GM12878 (cell line): ENCODE measurements at regions not wholly inside any gene's neighbourhood (a gene's known extent, or its start where the extent isn't known, plus 50 kb on each side); places are given as distances from the start of the nearest gene placed in this dataset.

Source experiments
- ATAC-seq: fragments of 200-7000 bp; cut with Tn5 transposase; 3 replicates; pipeline ENCODE4 v1.9.1; 2020; ENCODE audit warnings: mild to moderate bottlenecking, moderate library complexity
- BruUV-seq: library from RNA; stranded (reverse); fragments of 400-500 nt; replicated peaks from 2 replicates; lab custom pipeline; 2021; lab: Mats Ljungman, UMichigan
- CTCF ChIA-PET: fragments of 300-600 bp; sonication (Branson Sonifier 250); formaldehyde crosslinking; extraction: SDS; loops from one replicate; lab custom pipeline; 2021; ENCODE audit warnings: inconsistent platforms; lab: Yijun Ruan, JAX
- POLR2A ChIA-PET: fragments of 350-600 bp; formaldehyde crosslinking; extraction: SDS; loops from one replicate; lab custom pipeline; 2021; ENCODE audit warnings: inconsistent platforms; lab: Charles Lee
- RAD21 ChIA-PET: fragments of 300-600 bp; sonication (Branson Sonifier 250); formaldehyde crosslinking; loops from one replicate; lab custom pipeline; 2023; ENCODE audit warnings: antibody characterized with exemption; ENCODE audit not compliant: unreplicated experiment; lab: Charles Lee
- SMC1A ChIA-PET: fragments of 300-600 bp; sonication (Branson Sonifier 250); formaldehyde crosslinking; loops from one replicate; lab custom pipeline; 2023; ENCODE audit not compliant: unreplicated experiment, uncharacterized antibody; lab: Charles Lee
- DNase-seq: peaks from one replicate; pipeline ENCODE4 v3.0.0-alpha.2; 2011; ENCODE audit warnings: low read depth, low spot score
- FAIRE-seq: peaks from 3 replicates; lab custom pipeline; 2011; peaks lifted over from hg19 to GRCh38; lab: Jason Lieb, UNC
- H2AFZ ChIP-seq: 2 replicates; pipeline ENCODE4 v1.6.0; 2011; ENCODE audit warnings: low read depth, low read length, control low read depth; ENCODE audit not compliant: control insufficient read depth
- H3K27ac ChIP-seq: 2 replicates; pipeline ENCODE4 v1.5.1; 2011; ENCODE audit warnings: control low read depth; ENCODE audit not compliant: control insufficient read depth, insufficient read depth
- H3K27me3 ChIP-seq, 2 experiments: replicated peaks in 1 of 2; 2 replicates each; pipeline versions ENCODE4 v1.6.0 to v1.6.1; 2011; ENCODE audit warnings: low read length in 1 of 2; ENCODE audit not compliant: control insufficient read depth in 2 of 2, insufficient read depth in 2 of 2
- H3K36me3 ChIP-seq, 2 experiments: 2 replicates each; pipeline ENCODE4 v1.5.1; 2011; ENCODE audit warnings: low read length in 1 of 2; ENCODE audit not compliant: control insufficient read depth in 2 of 2, insufficient read depth in 2 of 2
- H3K4me1 ChIP-seq: 2 replicates; pipeline ENCODE4 v1.6.1; 2011; ENCODE audit warnings: mild to moderate bottlenecking, low read length, moderate library complexity, mixed read lengths; ENCODE audit not compliant: control insufficient read depth, insufficient read depth
- H3K4me2 ChIP-seq: 2 replicates; pipeline ENCODE4 v1.6.0; 2011; ENCODE audit warnings: control low read depth; ENCODE audit not compliant: control insufficient read depth, insufficient read depth
- H3K4me3 ChIP-seq: fragments of 200-600 bp; sonication (generic); 2 replicates; pipeline ENCODE4 v1.5.1; 2016
- H3K79me2 ChIP-seq: 2 replicates; pipeline ENCODE4 v1.6.0; 2011; ENCODE audit warnings: low read length; ENCODE audit not compliant: control insufficient read depth, insufficient read depth
- H3K9ac ChIP-seq: 2 replicates; pipeline ENCODE4 v1.8.0; 2011; ENCODE audit warnings: low read length, control low read depth, mixed read lengths; ENCODE audit not compliant: control insufficient read depth, insufficient read depth
- H3K9me3 ChIP-seq: replicated peaks from 3 replicates; pipeline ENCODE4 v1.5.1; 2011; ENCODE audit warnings: mild to moderate bottlenecking, low read length; ENCODE audit not compliant: control insufficient read depth, insufficient read depth
- H4K20me1 ChIP-seq: 2 replicates; pipeline ENCODE4 v1.6.0; 2011; ENCODE audit not compliant: control insufficient read depth, insufficient read depth
- ATF2 ChIP-seq: IDR thresholded peaks from 2 replicates; pipeline ENCODE4 v1.6.1; 2012; ENCODE audit warnings: low read length, inconsistent platforms
- CHD2 ChIP-seq: IDR thresholded peaks from 2 replicates; pipeline ENCODE4 v1.6.1; 2011; ENCODE audit warnings: low read depth, low read length, improper control_type of control experiment, borderline replicate concordance
- GATAD2B ChIP-seq: fragments of 450-650 bp; conservative IDR thresholded peaks from 2 replicates; pipeline ENCODE4 v1.6.1; 2017; ENCODE audit warnings: low read depth, mild to moderate bottlenecking, moderate library complexity
- HDAC2 ChIP-seq: fragments of 200-600 bp; sonication (generic); IDR thresholded peaks from 2 replicates; pipeline ENCODE4 v1.6.1; 2017
- HDAC6 ChIP-seq: fragments of 200-600 bp; sonication (generic); IDR thresholded peaks from one replicate; pipeline ENCODE4 v1.8.0; 2017; ENCODE audit warnings: antibody characterized with exemption; ENCODE audit not compliant: unreplicated experiment
- IRF4 ChIP-seq: IDR thresholded peaks from 2 replicates; pipeline ENCODE4 v1.6.1; 2011; ENCODE audit warnings: low read depth, low read length
- IRF5 ChIP-seq: fragments of 450-650 bp; IDR thresholded peaks from 2 replicates; pipeline ENCODE4 v1.6.1; 2017; ENCODE audit warnings: borderline replicate concordance
- LARP7 ChIP-seq: fragments of 450-650 bp; IDR thresholded peaks from 2 replicates; pipeline ENCODE4 v1.6.1; 2017; ENCODE audit warnings: mild to moderate bottlenecking
- NFIC ChIP-seq: IDR thresholded peaks from 2 replicates; pipeline ENCODE4 v1.6.1; 2012; ENCODE audit warnings: low read depth, mild to moderate bottlenecking, inconsistent platforms, low read length, moderate library complexity
- PAX8 ChIP-seq: fragments of 450-650 bp; IDR thresholded peaks from 2 replicates; pipeline ENCODE4 v1.6.1; 2017; ENCODE audit warnings: mild to moderate bottlenecking, moderate library complexity
- POLR2AphosphoS5 ChIP-seq: IDR thresholded peaks from 2 replicates; pipeline ENCODE4 v1.6.1; 2011; ENCODE audit warnings: mild to moderate bottlenecking, low read length, inconsistent platforms
- SIN3A ChIP-seq: IDR thresholded peaks from 2 replicates; pipeline ENCODE4 v1.6.1; 2012; ENCODE audit warnings: low read depth, low read length, improper control_type of control experiment
- SMAD1 ChIP-seq: fragments of 450-650 bp; IDR thresholded peaks from 2 replicates; pipeline ENCODE4 v1.6.1; 2018; ENCODE audit warnings: mild to moderate bottlenecking, low read depth; ENCODE audit not compliant: partially characterized antibody
- SP1 ChIP-seq: IDR thresholded peaks from one replicate; pipeline ENCODE4 v1.6.1; 2011; ENCODE audit warnings: low read depth, low read length
- SPI1 ChIP-seq: IDR thresholded peaks from 2 replicates; pipeline ENCODE4 v1.6.1; 2011; ENCODE audit warnings: low read depth, mild to moderate bottlenecking, low read length, moderate library complexity, borderline replicate concordance; ENCODE audit not compliant: insufficient read depth
- SUPT20H ChIP-seq: IDR thresholded peaks from 2 replicates; pipeline ENCODE4 v1.6.1; 2011; ENCODE audit warnings: low read depth, mild to moderate bottlenecking, low read length, moderate library complexity, borderline replicate concordance; ENCODE audit not compliant: control insufficient read depth
- SUZ12 ChIP-seq: fragments of 200-600 bp; sonication (generic); IDR thresholded peaks from one replicate; pipeline ENCODE4 v1.6.1; 2018; ENCODE audit warnings: antibody characterized with exemption, mild to moderate bottlenecking; ENCODE audit not compliant: unreplicated experiment
- USF1 ChIP-seq: IDR thresholded peaks from 2 replicates; pipeline ENCODE4 v1.6.1; 2011; ENCODE audit warnings: borderline replicate concordance, low read depth, mild to moderate bottlenecking, moderate library complexity, mixed read lengths, low read length; ENCODE audit not compliant: insufficient read depth; ENCODE audit errors: extremely low read length
- WRNIP1 ChIP-seq: IDR thresholded peaks from 2 replicates; pipeline ENCODE4 v1.6.1; 2011; ENCODE audit warnings: low read depth, low read length, improper control_type of control experiment, borderline replicate concordance
- ZBED1 ChIP-seq: IDR thresholded peaks from 2 replicates; pipeline ENCODE4 v1.6.1; 2016; ENCODE audit warnings: borderline replicate concordance
- ZZZ3 ChIP-seq: IDR thresholded peaks from 2 replicates; pipeline ENCODE4 v1.6.1; 2011; ENCODE audit warnings: low read depth; ENCODE audit not compliant: control insufficient read depth, insufficient read length
- WGBS: methylation state at CpG from one replicate; pipeline ENCODE4 v1.1.6; 2016; ENCODE audit warnings: low lambda C conversion rate; ENCODE audit not compliant: insufficient replicate concordance, insufficient coverage; ENCODE audit errors: missing lambda C conversion rate; 5-methylcytosine and 5-hydroxymethylcytosine counted together
- in situ Hi-C: fragments of 300-500 bp; cut with MboI; formaldehyde crosslinking; loops from 9 replicates; pipeline ENCODE4 v1.14.3; 2018; ENCODE audit warnings: mixed read lengths
- intact Hi-C: fragments of 100-400 bp; cut with micrococcal nuclease; formaldehyde crosslinking; loops from one replicate; pipeline ENCODE4 v1.14.2; 2022; ENCODE audit not compliant: unreplicated experiment

- TF ChIP-seq USF1 (no peak), GATAD2B (no peak), NFIC (no peak)
Observed at GRCh38 chr4:163868445-163868844, 374.0 kb downstream of the TMA16 start (continued).

GRCh38 chr4:163871078-163871477 lies 376.6 kb downstream of the TMA16 start:
- FAIRE-seq, result no peak
- RAD21 ChIA-PET, result no interaction called here
- intact Hi-C loops, result loop anchor here (10.0 kb wide), 1 partner anchor 316 kb away; no protein-coding TSS in a partner anchor

More at GRCh38 chr4:163871078-163871477, 376.6 kb downstream of the TMA16 start:
- ATAC-seq, result no peak
- ChIA-PET POLR2A (no interaction called here), SMC1A (no interaction called here), CTCF (no interaction called here)
- no peaks in the 10 kb centered on the region for H4K20me1 ChIP-seq
- no peaks in the 10 kb centered on the region for H3K9me3 ChIP-seq
- no peak overlapping the region for H3K9ac ChIP-seq
- H3K4me3 ChIP-seq, result no peak overlapping the region
- no peaks in the 10 kb centered on the region for H3K27me3 ChIP-seq
- no peaks in the 10 kb centered on the region for H3K79me2 ChIP-seq
- no peaks in the 10 kb centered on the region for H3K4me1 ChIP-seq
- in situ Hi-C loops, result no loop called here
- H2AFZ ChIP-seq, result no peak overlapping the region
- TF ChIP-seq SIN3A (no peak), CHD2 (no peak), USF1 (no peak), HDAC2 (no peak), IRF4 (no peak), ATF2 (no peak), POLR2AphosphoS5 (no peak), IRF5 (no peak), SPI1 (no peak), SP1 (no peak), SMAD1 (no peak), ZZZ3 (no peak), ZBED1 (no peak), HDAC6 (no peak), SUPT20H (no peak), LARP7 (no peak), PAX8 (no peak), WRNIP1 (no peak), SUZ12 (no peak)
- no peak overlapping the region for H3K4me2 ChIP-seq
- no TSS peak for BruUV-seq
- no peak for DNase-seq
- H3K36me3 ChIP-seq, result no peaks in the 10 kb centered on the region
- WGBS, result 61% methylated on average over 1 of the region's 1 CpG
- H3K27ac ChIP-seq, result no peak overlapping the region
